ENCODE measurements at regions not wholly inside any gene's neighbourhood (a gene's known extent, or its start where the extent isn't known, plus 50 kb on each side); places are given as distances from the start of the nearest gene placed in this dataset.

GRCh38 chr12:128019996-128020544, 246.9 kb upstream of the TMEM132C start:
- POLR2A ChIA-PET: no interaction called here
- no peak for DNase-seq (ENCODE audit: low spot score)
- Histone ChIP-seq H3K9me3 (ENCODE audit: low read length) (no peaks in the 10 kb centered on the region), H3K9me2 (ENCODE audit: insufficient read depth, low read length) (no peaks in the 10 kb centered on the region), H3K79me2 (ENCODE audit: insufficient read depth, low read depth, low read length) (no peaks in the 10 kb centered on the region), H3K36me3 (ENCODE audit: insufficient read depth, low read length) (no peaks in the 10 kb centered on the region), H3K27ac (ENCODE audit: low read depth, low read length, poor library complexity, severe bottlenecking) (no peak overlapping the region), H3K4me2 (ENCODE audit: low read length) (no peak overlapping the region), H2AFZ (ENCODE audit: low read length) (no peak overlapping the region), H3K4me3 (ENCODE audit: low read depth, low read length, poor library complexity, severe bottlenecking) (no peak overlapping the region), H4K20me1 (ENCODE audit: insufficient read depth, low read length) (no peaks in the 10 kb centered on the region), H3K4me1 (ENCODE audit: insufficient read depth, low read length, poor library complexity, severe bottlenecking) (no peaks in the 10 kb centered on the region)
- CTCF ChIA-PET (ENCODE audit: unreplicated experiment): no interaction called here
- TF ChIP-seq, protein P1, sequence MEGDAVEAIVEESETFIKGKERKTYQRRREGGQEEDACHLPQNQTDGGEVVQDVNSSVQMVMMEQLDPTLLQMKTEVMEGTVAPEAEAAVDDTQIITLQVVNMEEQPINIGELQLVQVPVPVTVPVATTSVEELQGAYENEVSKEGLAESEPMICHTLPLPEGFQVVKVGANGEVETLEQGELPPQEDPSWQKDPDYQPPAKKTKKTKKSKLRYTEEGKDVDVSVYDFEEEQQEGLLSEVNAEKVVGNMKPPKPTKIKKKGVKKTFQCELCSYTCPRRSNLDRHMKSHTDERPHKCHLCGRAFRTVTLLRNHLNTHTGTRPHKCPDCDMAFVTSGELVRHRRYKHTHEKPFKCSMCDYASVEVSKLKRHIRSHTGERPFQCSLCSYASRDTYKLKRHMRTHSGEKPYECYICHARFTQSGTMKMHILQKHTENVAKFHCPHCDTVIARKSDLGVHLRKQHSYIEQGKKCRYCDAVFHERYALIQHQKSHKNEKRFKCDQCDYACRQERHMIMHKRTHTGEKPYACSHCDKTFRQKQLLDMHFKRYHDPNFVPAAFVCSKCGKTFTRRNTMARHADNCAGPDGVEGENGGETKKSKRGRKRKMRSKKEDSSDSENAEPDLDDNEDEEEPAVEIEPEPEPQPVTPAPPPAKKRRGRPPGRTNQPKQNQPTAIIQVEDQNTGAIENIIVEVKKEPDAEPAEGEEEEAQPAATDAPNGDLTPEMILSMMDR (conservative IDR thresholded peaks at IDR 0.05; ENCODE audit: low read length): no peak
- no peak for TF ChIP-seq EZH2phosphoT487 (IDR thresholded peaks at IDR 0.05; ENCODE audit: borderline replicate concordance, low read depth, low read length)
- no TSS peak for BruUV-seq (replicated peaks)
- intact Hi-C loops (cut with micrococcal nuclease; ENCODE audit: unreplicated experiment): no loop called here

DNA sequence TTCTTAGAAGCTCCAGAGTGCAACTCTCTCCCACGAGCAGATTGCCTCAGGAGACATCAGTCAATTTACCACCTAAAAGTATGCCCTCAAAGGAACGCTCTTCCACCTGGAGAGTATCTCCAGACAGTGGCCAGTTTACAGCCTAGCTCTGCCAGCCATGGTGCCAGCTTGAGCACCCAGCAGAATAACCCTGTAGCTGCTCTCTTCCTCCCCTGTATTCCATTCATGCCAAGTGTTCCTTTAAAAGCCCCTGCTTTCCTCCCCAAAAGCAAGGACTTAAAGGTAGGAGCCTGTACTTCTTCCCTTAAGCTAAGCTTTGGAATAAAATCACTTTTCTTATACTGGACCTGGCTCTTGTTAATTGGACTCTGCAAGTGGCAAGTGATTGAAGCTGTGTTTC, 245.4 kb upstream of the TMEM132C start:
- Histone ChIP-seq H3K4me1 (ENCODE audit: insufficient read depth, low read length, poor library complexity, severe bottlenecking) (no peaks in the 10 kb centered on the region), H2AFZ (ENCODE audit: low read length) (no peak overlapping the region), H4K20me1 (ENCODE audit: insufficient read depth, low read length) (no peaks in the 10 kb centered on the region), H3K9me2 (ENCODE audit: insufficient read depth, low read length) (no peaks in the 10 kb centered on the region), H3K27ac (ENCODE audit: low read depth, low read length, poor library complexity, severe bottlenecking) (no peak overlapping the region), H3K36me3 (ENCODE audit: insufficient read depth, low read length) (no peaks in the 10 kb centered on the region), H3K4me2 (ENCODE audit: low read length) (no peak overlapping the region), H3K79me2 (ENCODE audit: insufficient read depth, low read depth, low read length) (no peaks in the 10 kb centered on the region), H3K9me3 (ENCODE audit: low read length) (no peaks in the 10 kb centered on the region), H3K4me3 (ENCODE audit: low read depth, low read length, poor library complexity, severe bottlenecking) (no peak overlapping the region)
- ChIA-PET CTCF (ENCODE audit: unreplicated experiment) (no interaction called here), POLR2A (no interaction called here)
- no peak for DNase-seq (ENCODE audit: low spot score)
- intact Hi-C loops (cut with micrococcal nuclease; ENCODE audit: unreplicated experiment): no loop called here
- TF ChIP-seq, protein P1 (conservative IDR thresholded peaks at IDR 0.05; ENCODE audit: low read length): no peak
- no peak for TF ChIP-seq EZH2phosphoT487 (IDR thresholded peaks at IDR 0.05; ENCODE audit: borderline replicate concordance, low read depth, low read length)
- no TSS peak for BruUV-seq (replicated peaks)

DNA sequence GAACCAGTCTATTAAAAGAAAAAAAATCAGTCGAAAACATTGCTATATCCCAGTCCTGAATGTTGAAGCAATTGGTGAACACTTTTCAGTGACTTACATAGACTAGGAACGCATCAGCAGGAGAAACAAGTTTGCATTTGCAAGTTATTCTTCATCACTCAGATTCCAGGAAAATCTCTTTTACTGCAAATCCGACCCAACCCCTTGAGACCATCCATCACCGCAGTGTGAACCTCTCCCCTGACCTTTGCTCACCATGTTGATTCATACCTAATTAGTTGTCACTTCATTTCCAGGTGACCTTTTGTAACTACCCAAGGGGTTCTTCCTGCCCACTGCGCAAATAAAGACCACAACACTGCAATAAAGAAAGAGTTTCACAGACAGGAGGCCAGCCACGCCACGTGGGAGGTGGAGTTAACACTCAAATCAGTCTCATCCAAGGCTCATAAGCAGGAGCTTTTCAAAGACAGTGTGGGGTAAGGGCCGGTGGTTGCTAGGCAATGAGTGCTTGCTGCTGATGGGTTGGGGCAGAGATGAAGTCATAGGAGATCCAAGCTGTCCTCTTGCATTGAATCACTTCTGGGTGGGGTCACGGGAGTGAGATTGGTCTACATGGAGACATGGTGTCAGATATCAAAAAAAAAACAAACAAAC, 241.3 kb upstream of the TMEM132C start:
- Histone ChIP-seq H3K9me2 (ENCODE audit: insufficient read depth, low read length) (no peaks in the 10 kb centered on the region), H3K4me3 (ENCODE audit: low read depth, low read length, poor library complexity, severe bottlenecking) (no peak overlapping the region), H4K20me1 (ENCODE audit: insufficient read depth, low read length) (no peaks in the 10 kb centered on the region), H3K36me3 (ENCODE audit: insufficient read depth, low read length) (no peaks in the 10 kb centered on the region), H3K4me1 (ENCODE audit: insufficient read depth, low read length, poor library complexity, severe bottlenecking) (no peaks in the 10 kb centered on the region), H3K79me2 (ENCODE audit: insufficient read depth, low read depth, low read length) (no peaks in the 10 kb centered on the region), H3K9me3 (ENCODE audit: low read length) (no peaks in the 10 kb centered on the region), H3K4me2 (ENCODE audit: low read length) (no peak overlapping the region), H3K27ac (ENCODE audit: low read depth, low read length, poor library complexity, severe bottlenecking) (no peak overlapping the region), H2AFZ (ENCODE audit: low read length) (no peak overlapping the region)
- DNase-seq (ENCODE audit: low spot score): no peak
- POLR2A ChIA-PET: interaction anchor here (1.6 kb wide), 1 partner anchor 10 kb away, joined by 5 read pairs; no protein-coding TSS in a partner anchor
- BruUV-seq (replicated peaks): no TSS peak
- intact Hi-C loops (cut with micrococcal nuclease; ENCODE audit: unreplicated experiment): no loop called here
- TF ChIP-seq EZH2phosphoT487 (IDR thresholded peaks at IDR 0.05; ENCODE audit: borderline replicate concordance, low read depth, low read length): no peak
- TF ChIP-seq, protein P1 (conservative IDR thresholded peaks at IDR 0.05; ENCODE audit: low read length): no peak
- CTCF ChIA-PET (ENCODE audit: unreplicated experiment): no interaction called here
